Transverse colon (tissue), 4 donors: ENCODE measurements at regions not wholly inside any gene's neighbourhood (a gene's known extent, or its start where the extent isn't known, plus 50 kb on each side); places are given as distances from the start of the nearest gene placed in this dataset.
"Not testable (repeated sequence)": the region's sequence is repeated elsewhere in the genome, so short reads cannot be mapped to it uniquely, and the experiment has no call there.

Source experiments
- DNase-seq: peaks from one replicate; pipeline ENCODE4 v3.0.0-alpha.2; 2019
- H3K27ac ChIP-seq, 4 donors: fragments of 200-600 bp; sonication (generic); 2 replicates each; pipeline ENCODE4 v1.5.1; 2016 to 2018; ENCODE audit warnings: inconsistent platforms in 4 of 4
- H3K27me3 ChIP-seq: fragments of 200-600 bp; sonication (generic); 2 replicates; pipeline ENCODE4 v1.5.1; 2017; ENCODE audit warnings: inconsistent platforms
- H3K36me3 ChIP-seq, 4 donors: fragments of 200-600 bp; sonication (generic); 2 replicates each; pipeline ENCODE4 v1.5.1; 2017 to 2019; ENCODE audit warnings: inconsistent platforms in 4 of 4
- H3K4me1 ChIP-seq, 4 donors: fragments of 200-600 bp; sonication (generic); 2 replicates each; pipeline ENCODE4 v1.5.1; 2017 to 2020; ENCODE audit warnings: inconsistent platforms in 4 of 4
- H3K4me3 ChIP-seq, 4 donors: fragments of 200-600 bp; sonication (generic); 1 replicate in 1 of 4; 2 replicates in 3 of 4; pipeline versions ENCODE4 v1.5.1 to v1.6.1; 2017 to 2019; ENCODE audit warnings: inconsistent platforms in 4 of 4
- H3K9me3 ChIP-seq, 2 donors: fragments of 200-600 bp; sonication (generic); 2 replicates each; pipeline ENCODE4 v1.5.1; 2017 to 2019; ENCODE audit warnings: inconsistent platforms in 2 of 2
- EP300 ChIP-seq: sonication (generic); formaldehyde crosslinking; IDR thresholded peaks from one replicate; pipeline ENCODE4 v1.6.1; 2017; ENCODE audit warnings: antibody characterized with exemption, low read depth
- POLR2A ChIP-seq: fragments of 450-650 bp; IDR thresholded peaks from one replicate; pipeline ENCODE4 v1.6.1; 2016; ENCODE audit warnings: antibody characterized with exemption, mild to moderate bottlenecking, moderate library complexity
- POLR2AphosphoS5 ChIP-seq, 3 donors: sonication (generic); formaldehyde crosslinking; IDR thresholded peaks; one replicate each; pipeline ENCODE4 v1.6.1; 2016; ENCODE audit warnings: antibody characterized with exemption in 3 of 3
- WGBS, 2 donors: methylation state at CpG; one replicate each; pipeline ENCODE4 v1.1.5; 2018; ENCODE audit warnings: low coverage in 1 of 2; 5-methylcytosine and 5-hydroxymethylcytosine counted together
- in situ Hi-C, 4 donors: fragments of 200-750 bp; cut with MboI; loops; one replicate each; pipeline versions ENCODE4 v1.15.0 to v1.15.1; 2017; ENCODE audit warnings: low sequenced_read_pairs in 3 of 4, low pct_ligation_motif_present in 1 of 4, low pct_unique_long_range_greater_than_20kb in 1 of 4
- intact Hi-C: fragments of 100-400 bp; cut with DNase I; formaldehyde crosslinking; loops from one replicate; pipeline ENCODE4 v1.15.1; 2023; ENCODE audit warnings: low total_unique reads
- TF ChIP-seq, protein P1 (sequence below), 5 experiments: fragments of 200-600 bp in 3 of 5; fragments of 450-650 bp in 2 of 5; sonication (generic) in 3 of 5; IDR thresholded peaks; 1 replicate in 2 of 5; 2 replicates in 3 of 5; pipeline ENCODE4 v1.5.1; 2016 to 2017; ENCODE audit warnings: antibody characterized with exemption in 5 of 5, inconsistent platforms in 3 of 5, mild to moderate bottlenecking in 2 of 5, moderate library complexity in 1 of 5

DNA sequence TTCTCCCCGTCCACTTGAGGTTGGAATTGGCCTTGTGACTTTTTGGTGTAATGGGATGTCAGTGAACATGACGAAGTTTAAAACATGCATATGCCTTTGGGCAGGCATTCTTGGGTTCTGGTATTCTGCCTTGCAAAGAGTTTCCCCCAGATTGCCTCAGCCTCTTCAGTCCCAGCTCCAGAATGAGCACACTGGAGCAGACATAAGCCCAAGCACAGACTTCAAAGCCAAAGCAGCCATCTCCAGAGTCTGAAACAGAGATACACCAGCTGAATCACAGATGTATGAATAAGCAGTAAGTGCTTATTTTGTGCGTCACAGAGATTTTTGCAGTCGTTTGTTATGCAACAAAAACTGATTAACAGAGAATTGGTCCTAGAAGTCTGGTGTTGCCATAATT is 546.0 kb downstream of the FRK start:
- no peaks in the 10 kb centered on the region for H3K9me3 ChIP-seq
- DNase-seq, result no peak
- H3K4me1 ChIP-seq, result no peaks in the 10 kb centered on the region
- H3K4me3 ChIP-seq, result no peak overlapping the region
- 47 to 59% methylated on average over 3 to 4 of the region's 4 CpGs for WGBS, 2 donors
- H3K27ac ChIP-seq, result no peak overlapping the region
- in situ Hi-C loops, result no loop called here
- no peaks in the 10 kb centered on the region for H3K27me3 ChIP-seq
- no peaks in the 10 kb centered on the region for H3K36me3 ChIP-seq
- intact Hi-C loops, result no loop called here
- TF ChIP-seq POLR2AphosphoS5 (IDR thresholded peaks at IDR 0.05), result no peak
- TF ChIP-seq POLR2A, result no peak
- no peak for TF ChIP-seq EP300
- TF ChIP-seq, protein P1, sequence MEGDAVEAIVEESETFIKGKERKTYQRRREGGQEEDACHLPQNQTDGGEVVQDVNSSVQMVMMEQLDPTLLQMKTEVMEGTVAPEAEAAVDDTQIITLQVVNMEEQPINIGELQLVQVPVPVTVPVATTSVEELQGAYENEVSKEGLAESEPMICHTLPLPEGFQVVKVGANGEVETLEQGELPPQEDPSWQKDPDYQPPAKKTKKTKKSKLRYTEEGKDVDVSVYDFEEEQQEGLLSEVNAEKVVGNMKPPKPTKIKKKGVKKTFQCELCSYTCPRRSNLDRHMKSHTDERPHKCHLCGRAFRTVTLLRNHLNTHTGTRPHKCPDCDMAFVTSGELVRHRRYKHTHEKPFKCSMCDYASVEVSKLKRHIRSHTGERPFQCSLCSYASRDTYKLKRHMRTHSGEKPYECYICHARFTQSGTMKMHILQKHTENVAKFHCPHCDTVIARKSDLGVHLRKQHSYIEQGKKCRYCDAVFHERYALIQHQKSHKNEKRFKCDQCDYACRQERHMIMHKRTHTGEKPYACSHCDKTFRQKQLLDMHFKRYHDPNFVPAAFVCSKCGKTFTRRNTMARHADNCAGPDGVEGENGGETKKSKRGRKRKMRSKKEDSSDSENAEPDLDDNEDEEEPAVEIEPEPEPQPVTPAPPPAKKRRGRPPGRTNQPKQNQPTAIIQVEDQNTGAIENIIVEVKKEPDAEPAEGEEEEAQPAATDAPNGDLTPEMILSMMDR (IDR thresholded peaks at IDR 0.05), result no peak

DNA sequence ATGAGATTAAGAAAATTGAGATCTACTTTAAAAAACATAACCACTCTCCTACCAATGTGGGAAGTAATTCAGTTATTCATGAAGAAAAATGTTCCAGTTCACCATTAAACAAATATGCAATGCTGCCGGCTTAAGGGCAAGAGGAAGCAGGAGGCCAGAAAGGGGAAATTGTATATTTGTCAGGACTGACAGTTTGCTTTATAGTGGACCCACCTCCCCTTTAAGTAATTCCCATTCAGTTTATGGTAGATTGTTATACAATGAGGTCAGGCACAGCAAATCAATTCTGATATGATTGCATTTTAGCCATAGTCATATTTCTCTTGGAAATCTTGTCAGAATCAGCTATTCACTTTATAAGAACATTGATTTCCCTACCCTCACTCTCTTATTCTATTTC is 547.8 kb downstream of the FRK start:
- Histone ChIP-seq H3K36me3 (no peaks in the 10 kb centered on the region), H3K9me3 (no peaks in the 10 kb centered on the region), H3K4me1 (no peaks in the 10 kb centered on the region), H3K27me3 (no peaks in the 10 kb centered on the region), H3K27ac (no peak overlapping the region), H3K4me3 (no peak overlapping the region)
- WGBS, 2 donors, result 28 to 30% methylated on average over 1 of the region's 1 CpG
- DNase-seq, result no peak
- no peak for TF ChIP-seq POLR2A
- TF ChIP-seq, protein P1 (IDR thresholded peaks at IDR 0.05), result no peak
- TF ChIP-seq POLR2AphosphoS5 (IDR thresholded peaks at IDR 0.05), result no peak
- no peak for TF ChIP-seq EP300
- intact Hi-C loops, result no loop called here
- in situ Hi-C loops, result no loop called here

DNA sequence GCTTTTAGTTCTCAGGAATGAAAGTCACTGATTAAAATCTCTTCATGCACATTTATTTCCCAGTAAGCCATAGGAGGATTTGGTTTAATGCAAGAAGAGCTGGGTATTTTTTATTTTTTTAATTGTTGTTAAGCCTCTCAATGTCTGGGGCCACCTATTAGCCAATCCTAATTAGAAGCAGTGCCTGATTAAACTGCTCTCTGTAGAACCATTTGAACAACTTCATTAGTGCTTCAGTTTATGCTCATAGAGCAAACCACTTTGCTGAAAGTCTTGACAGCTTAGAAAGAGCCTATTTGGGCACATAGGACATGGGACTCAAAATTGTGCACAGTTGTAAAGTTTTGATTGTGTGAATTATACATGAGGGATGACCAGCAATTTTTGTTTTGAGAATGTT is 548.9 kb downstream of the FRK start:
- intact Hi-C loops (no loop called here), in situ Hi-C loops (no loop called here)
- Histone ChIP-seq H3K4me1 (no peaks in the 10 kb centered on the region), H3K36me3 (no peaks in the 10 kb centered on the region), H3K27ac (no peak overlapping the region), H3K4me3 (no peak overlapping the region), H3K9me3 (no peaks in the 10 kb centered on the region), H3K27me3 (no peaks in the 10 kb centered on the region)
- TF ChIP-seq POLR2A, result no peak
- DNase-seq, result no peak

DNA sequence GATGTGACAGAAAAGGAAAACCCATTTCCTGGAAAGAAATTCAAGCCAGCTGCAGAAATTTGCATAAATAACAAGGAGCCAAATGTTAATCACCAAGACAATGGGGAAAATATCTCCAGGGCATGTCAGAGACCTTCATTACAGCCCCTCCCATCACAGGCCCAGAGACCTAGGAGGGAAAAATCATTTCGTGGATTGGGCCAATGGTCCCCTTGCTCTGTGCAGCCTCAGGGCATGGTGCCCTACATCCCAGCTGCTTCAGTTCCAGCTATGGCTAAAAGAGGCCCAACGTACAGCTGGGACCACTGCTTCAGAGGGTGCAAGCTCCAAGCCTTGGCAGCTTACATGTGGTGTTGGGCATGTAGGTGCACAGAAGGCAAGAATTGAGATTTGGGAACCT is 558.3 kb downstream of the FRK start:
- intact Hi-C loops, H3K4me3 ChIP-seq, in situ Hi-C loops, H3K9me3 ChIP-seq, DNase-seq, H3K4me1 ChIP-seq, H3K27ac ChIP-seq, H3K27me3 ChIP-seq, H3K36me3 ChIP-seq: not testable (repeated sequence)
- WGBS, 2 donors, result 23% methylated on average over 2 of the region's 2 CpGs; no CpG with 5 or more reads in 1 of the 2 donors

DNA sequence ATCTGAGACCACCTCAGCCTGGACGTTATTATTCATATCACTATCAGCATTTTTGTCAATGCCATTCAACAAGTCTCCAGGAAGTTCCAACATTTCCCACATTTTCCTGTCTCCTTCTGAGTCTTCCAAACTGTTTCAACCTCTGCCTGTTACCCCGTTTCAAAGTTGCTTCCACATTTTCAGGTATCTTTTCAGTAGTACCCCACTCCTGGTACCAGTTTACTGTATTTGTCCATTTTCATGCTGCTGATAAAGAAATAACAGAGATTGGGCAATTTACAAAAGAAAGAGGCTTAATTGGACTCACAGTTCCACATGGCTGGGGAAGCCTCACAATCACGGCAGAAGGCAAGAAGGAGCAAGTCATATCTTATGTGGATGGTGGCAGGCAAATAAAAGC is 565.5 kb downstream of the FRK start:
- no peaks in the 10 kb centered on the region for H3K4me1 ChIP-seq
- H3K36me3 ChIP-seq, result no peaks in the 10 kb centered on the region
- no peaks in the 10 kb centered on the region for H3K27me3 ChIP-seq
- H3K4me3 ChIP-seq, result no peak overlapping the region
- H3K9me3 ChIP-seq, result peaks cover 0 to 6% of the 10 kb centered on the region in 2 donors
- H3K27ac ChIP-seq, result no peak overlapping the region
- TF ChIP-seq EP300 (no peak), POLR2A (no peak), POLR2AphosphoS5 (IDR thresholded peaks at IDR 0.05) (no peak)
- TF ChIP-seq, protein P1 (IDR thresholded peaks at IDR 0.05), result no peak
- no peak for DNase-seq
- in situ Hi-C loops, result no loop called here
- intact Hi-C loops, result no loop called here
- 79 to 91% methylated on average over 3 of the region's 3 CpGs for WGBS, 2 donors
